HCT116 (cell line): ENCODE measurements at regions not wholly inside any gene's neighbourhood (a gene's known extent, or its start where the extent isn't known, plus 50 kb on each side); places are given as distances from the start of the nearest gene placed in this dataset.

Experiments used
- ATAC-seq: fragments of 200-7000 bp; cut with Tn5 transposase; 2 replicates; pipeline ENCODE4 v1.9.1; 2020; ENCODE audit warnings: mild to moderate bottlenecking, moderate library complexity
- BruUV-seq: library from RNA; stranded (reverse); fragments of 400-500 nt; replicated peaks from 2 replicates; lab custom pipeline; 2021; lab: Mats Ljungman, UMichigan
- CTCF ChIA-PET: fragments of 300-600 bp; sonication (Branson Sonifier 250); formaldehyde crosslinking; loops from one replicate; lab custom pipeline; 2021; ENCODE audit warnings: antibody characterized with exemption; lab: Charles Lee
- POLR2A ChIA-PET: fragments of 300-600, 350-600 bp; sonication (Branson Sonifier 250); formaldehyde crosslinking; loops from one replicate; lab custom pipeline; 2021; ENCODE audit warnings: antibody characterized with exemption; lab: Charles Lee
- RAD21 ChIA-PET, 2 experiments: fragments of 300-600 bp; sonication (Branson Sonifier 250); formaldehyde crosslinking; loops; one replicate each; lab custom pipeline; 2023; ENCODE audit warnings: low total read pairs in 2 of 2; ENCODE audit not compliant: uncharacterized antibody in 2 of 2, unreplicated experiment in 2 of 2, low non-redundant PET in 1 of 2; lab: Charles Lee
- DNase-seq: peaks from one replicate; pipeline ENCODE4 v3.0.0-alpha.2; 2010; ENCODE audit warnings: low read depth, low spot score
- H2AFZ ChIP-seq: fragments of 200-600 bp; shearing (Covaris generic), sonication (generic); 2 replicates; pipeline ENCODE4 v1.6.1; 2017; ENCODE audit warnings: low read depth, mixed run types, mixed read lengths, antibody characterized with exemption, low read length; ENCODE audit not compliant: poor library complexity, severe bottlenecking
- H3K27ac ChIP-seq: 2 replicates; pipeline ENCODE4 v1.5.1; 2012; ENCODE audit warnings: low read depth, low read length
- H3K27me3 ChIP-seq: fragments of 200-600 bp; sonication (generic); 2 replicates; pipeline ENCODE4 v1.6.1; 2016; ENCODE audit warnings: mixed run types, low read length, mixed read lengths; ENCODE audit not compliant: insufficient read depth
- H3K36me3 ChIP-seq, 2 experiments: fragments of 200-500 bp in 1 of 2; fragments of 200-600 bp in 1 of 2; sonication (Bioruptor generic) in 1 of 2; sonication (generic) in 1 of 2; 2 replicates each; pipeline versions ENCODE4 v1.5.1 to v1.6.1; 2014 to 2016; ENCODE audit warnings: low read length in 2 of 2, inconsistent platforms in 1 of 2, mixed read lengths in 1 of 2, mixed run types in 1 of 2; ENCODE audit not compliant: insufficient read depth in 2 of 2, control insufficient read depth in 1 of 2
- H3K4me1 ChIP-seq, 2 experiments: fragments of 200-600 bp in 1 of 2; sonication (generic) in 1 of 2; 2 replicates each; pipeline versions ENCODE4 v1.5.1 to v1.6.1; 2012 to 2017; ENCODE audit warnings: low read length in 2 of 2, inconsistent platforms in 1 of 2, mild to moderate bottlenecking in 1 of 2, mixed read lengths in 1 of 2, mixed run types in 1 of 2, moderate library complexity in 1 of 2; ENCODE audit not compliant: insufficient read depth in 2 of 2, control insufficient read depth in 1 of 2
- H3K4me2 ChIP-seq: fragments of 200-600 bp; sonication (generic); 2 replicates; pipeline ENCODE4 v1.6.1; 2017; ENCODE audit warnings: mixed run types, low read length, mixed read lengths
- H3K4me3 ChIP-seq, 2 experiments: fragments of 200-600 bp in 1 of 2; sonication (generic) in 1 of 2; replicated peaks in 1 of 2; 2 replicates each; pipeline ENCODE4 v1.5.1; 2011 to 2016; ENCODE audit warnings: low read length in 2 of 2, control low read depth in 1 of 2, low read depth in 1 of 2, mild to moderate bottlenecking in 1 of 2, mixed read lengths in 1 of 2, mixed run types in 1 of 2
- H3K79me2 ChIP-seq: fragments of 200-600 bp; sonication (generic); 2 replicates; pipeline ENCODE4 v1.6.1; 2017; ENCODE audit warnings: mild to moderate bottlenecking, mixed run types, low read length, moderate library complexity, mixed read lengths; ENCODE audit not compliant: insufficient read depth
- H3K9ac ChIP-seq: fragments of 200-600 bp; sonication (generic); 2 replicates; pipeline ENCODE4 v1.6.1; 2016; ENCODE audit warnings: low read length, mixed read lengths
- H3K9me2 ChIP-seq: fragments of 200-600 bp; sonication (generic), shearing (Covaris generic); 2 replicates; pipeline ENCODE4 v1.6.1; 2017; ENCODE audit warnings: mixed run types, mild to moderate bottlenecking, moderate library complexity; ENCODE audit not compliant: insufficient read depth
- H3K9me3 ChIP-seq, 2 experiments: fragments of 200-500 bp in 1 of 2; fragments of 200-600 bp in 1 of 2; sonication (Bioruptor generic) in 1 of 2; sonication (generic) in 1 of 2; 2 replicates each; pipeline ENCODE4 v1.6.1; 2014 to 2017; ENCODE audit warnings: low read length in 2 of 2, mixed read lengths in 2 of 2, inconsistent platforms in 1 of 2, low read depth in 1 of 2, mild to moderate bottlenecking in 1 of 2, mixed run types in 1 of 2, moderate library complexity in 1 of 2; ENCODE audit not compliant: control insufficient read depth in 1 of 2, insufficient read depth in 1 of 2
- H4K20me1 ChIP-seq: fragments of 200-600 bp; sonication (generic), shearing (Covaris generic); 2 replicates; pipeline ENCODE4 v1.6.1; 2017; ENCODE audit warnings: mixed run types, mild to moderate bottlenecking, moderate library complexity; ENCODE audit not compliant: insufficient read depth
- CBX3 ChIP-seq: IDR thresholded peaks from 2 replicates; pipeline ENCODE4 v1.6.1; 2012; ENCODE audit warnings: low read depth
- EGR1 ChIP-seq: IDR thresholded peaks from 2 replicates; pipeline ENCODE4 v1.6.1; 2012; ENCODE audit warnings: low read depth
- EZH2 ChIP-seq: fragments of 200-600 bp; sonication (generic); IDR thresholded peaks from 2 replicates; pipeline ENCODE4 v1.6.1; 2017; ENCODE audit warnings: antibody characterized with exemption, mixed run types
- EZH2phosphoT487 ChIP-seq: fragments of 200-600 bp; IDR thresholded peaks from 2 replicates; pipeline ENCODE4 v1.6.1; 2018; ENCODE audit warnings: antibody characterized with exemption, borderline replicate concordance
- JUND ChIP-seq: IDR thresholded peaks from 2 replicates; pipeline ENCODE4 v1.6.1; 2012
- POLR2A ChIP-seq: IDR thresholded peaks from 2 replicates; pipeline ENCODE4 v1.7.0; 2011; ENCODE audit warnings: borderline replicate concordance; ENCODE audit not compliant: insufficient read depth, insufficient read length; ENCODE audit errors: extremely low read depth
- POLR2AphosphoS5 ChIP-seq: IDR thresholded peaks from 2 replicates; pipeline ENCODE4 v1.6.1; 2011; ENCODE audit warnings: mild to moderate bottlenecking, low read depth, low read length, moderate library complexity
- SIN3A ChIP-seq: IDR thresholded peaks from 2 replicates; pipeline ENCODE4 v1.6.1; 2012; ENCODE audit warnings: low read depth
- YY1 ChIP-seq: IDR thresholded peaks from 2 replicates; pipeline ENCODE4 v1.6.1; 2011; ENCODE audit warnings: low read length, low read depth, moderate library complexity, mild to moderate bottlenecking; ENCODE audit not compliant: insufficient replicate concordance; ENCODE audit errors: extremely low read depth
- ZFX ChIP-seq: fragments of 450-650 bp; IDR thresholded peaks from 2 replicates; pipeline ENCODE4 v1.6.1; 2017
- intact Hi-C: fragments of 100-400 bp; cut with micrococcal nuclease; formaldehyde crosslinking; loops from 2 replicates; pipeline ENCODE4 v1.10.0; 2022
- TF ChIP-seq, protein P1 (sequence below): IDR thresholded peaks from 2 replicates; pipeline ENCODE4 v1.6.1; 2012
- TF ChIP-seq, protein P2 (sequence below), 3 experiments: fragments of 200-600 bp in 1 of 3; sonication (generic) in 1 of 3; IDR thresholded peaks in 2 of 3; conservative IDR thresholded peaks in 1 of 3; 2 replicates each; pipeline ENCODE4 v1.5.1; 2012 to 2017; ENCODE audit warnings: low read depth in 2 of 3, low read length in 2 of 3, antibody characterized with exemption in 1 of 3, borderline replicate concordance in 1 of 3, control low read depth in 1 of 3, mild to moderate bottlenecking in 1 of 3, mixed read lengths in 1 of 3, mixed run types in 1 of 3, moderate library complexity in 1 of 3; ENCODE audit not compliant: insufficient read depth in 1 of 3

DNA sequence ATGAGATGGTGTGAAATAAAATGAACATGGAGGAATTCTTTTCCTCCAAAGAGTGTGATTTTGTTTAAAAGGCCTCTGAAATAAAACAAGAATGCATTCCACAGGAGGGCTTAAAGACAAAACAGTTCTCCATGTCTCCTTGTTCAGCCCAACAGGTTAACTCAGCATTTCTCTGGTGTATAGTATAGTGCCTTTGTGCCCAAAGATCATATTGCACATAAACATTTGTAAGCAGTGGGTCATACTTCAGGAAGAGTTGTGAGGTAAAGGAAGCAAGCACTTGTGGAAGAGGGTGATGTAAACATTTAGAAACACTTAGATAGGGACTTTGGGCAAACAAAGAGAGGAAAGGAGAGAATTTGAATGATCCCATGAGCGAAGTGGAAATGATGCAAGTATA is 433.9 kb downstream of the SIPA1L2 start:
- Histone ChIP-seq H3K4me1 (no peaks in the 10 kb centered on the region), H3K27me3 (no peaks in the 10 kb centered on the region), H3K79me2 (no peaks in the 10 kb centered on the region), H2AFZ (no peak overlapping the region)
- RAD21 ChIA-PET, result no interaction called here
- TF ChIP-seq YY1 (no peak), EZH2 (no peak)
- TF ChIP-seq, all 23 proteins: peak for 0
- H3K4me2 ChIP-seq, result no peak overlapping the region
- intact Hi-C loops, result no loop called here
- no peaks in the 10 kb centered on the region for H3K9me2 ChIP-seq
- ChIA-PET CTCF (no interaction called here), POLR2A (no interaction called here)
- no peak overlapping the region for H3K9ac ChIP-seq
- DNase-seq (no peak), ATAC-seq (no peak)
- H3K27ac ChIP-seq, result no peak overlapping the region
- BruUV-seq, result no TSS peak
- no peaks in the 10 kb centered on the region for H3K9me3 ChIP-seq
- no peaks in the 10 kb centered on the region for H4K20me1 ChIP-seq
- no peaks in the 10 kb centered on the region for H3K36me3 ChIP-seq
- no peak overlapping the region for H3K4me3 ChIP-seq

DNA sequence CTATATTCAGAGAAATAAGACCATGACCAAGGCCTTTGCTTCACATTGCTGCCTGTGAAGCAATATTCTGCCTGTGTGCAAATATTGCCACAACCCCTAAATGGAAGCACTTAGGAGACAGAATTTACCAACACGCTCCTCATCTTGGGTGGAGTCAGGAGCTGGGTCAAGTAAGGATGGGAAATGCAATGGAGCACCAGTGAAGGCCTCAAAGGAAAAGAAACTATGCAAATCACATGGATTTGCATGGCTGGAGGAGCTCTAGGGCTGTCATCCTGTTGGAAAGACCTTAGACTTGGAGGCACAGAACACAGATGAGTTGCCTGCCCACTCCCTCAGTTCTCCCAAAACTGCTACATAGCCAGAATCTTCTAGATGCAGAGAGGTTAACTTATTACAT is 435.5 kb downstream of the SIPA1L2 start:
- Histone ChIP-seq H3K4me1 (no peaks in the 10 kb centered on the region), H3K27ac (no peak overlapping the region), H3K27me3 (no peaks in the 10 kb centered on the region), H3K4me2 (no peak overlapping the region), H3K79me2 (no peaks in the 10 kb centered on the region), H3K9me2 (no peaks in the 10 kb centered on the region), H3K9me3 (no peaks in the 10 kb centered on the region), H2AFZ (no peak overlapping the region), H3K9ac (no peak overlapping the region), H3K36me3 (no peaks in the 10 kb centered on the region), H3K4me3 (no peak overlapping the region), H4K20me1 (no peaks in the 10 kb centered on the region)
- intact Hi-C loops, result no loop called here
- RAD21 ChIA-PET, result no interaction called here
- CTCF ChIA-PET, result no interaction called here
- ATAC-seq, result no peak
- no TSS peak for BruUV-seq
- TF ChIP-seq POLR2A (no peak), EZH2phosphoT487 (no peak), CBX3 (no peak), EGR1 (no peak), SIN3A (no peak), EZH2 (no peak), POLR2AphosphoS5 (no peak), ZFX (no peak), JUND (no peak)
- TF ChIP-seq, protein P1, sequence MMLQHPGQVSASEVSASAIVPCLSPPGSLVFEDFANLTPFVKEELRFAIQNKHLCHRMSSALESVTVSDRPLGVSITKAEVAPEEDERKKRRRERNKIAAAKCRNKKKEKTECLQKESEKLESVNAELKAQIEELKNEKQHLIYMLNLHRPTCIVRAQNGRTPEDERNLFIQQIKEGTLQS, result no peak
- TF ChIP-seq, protein P2, sequence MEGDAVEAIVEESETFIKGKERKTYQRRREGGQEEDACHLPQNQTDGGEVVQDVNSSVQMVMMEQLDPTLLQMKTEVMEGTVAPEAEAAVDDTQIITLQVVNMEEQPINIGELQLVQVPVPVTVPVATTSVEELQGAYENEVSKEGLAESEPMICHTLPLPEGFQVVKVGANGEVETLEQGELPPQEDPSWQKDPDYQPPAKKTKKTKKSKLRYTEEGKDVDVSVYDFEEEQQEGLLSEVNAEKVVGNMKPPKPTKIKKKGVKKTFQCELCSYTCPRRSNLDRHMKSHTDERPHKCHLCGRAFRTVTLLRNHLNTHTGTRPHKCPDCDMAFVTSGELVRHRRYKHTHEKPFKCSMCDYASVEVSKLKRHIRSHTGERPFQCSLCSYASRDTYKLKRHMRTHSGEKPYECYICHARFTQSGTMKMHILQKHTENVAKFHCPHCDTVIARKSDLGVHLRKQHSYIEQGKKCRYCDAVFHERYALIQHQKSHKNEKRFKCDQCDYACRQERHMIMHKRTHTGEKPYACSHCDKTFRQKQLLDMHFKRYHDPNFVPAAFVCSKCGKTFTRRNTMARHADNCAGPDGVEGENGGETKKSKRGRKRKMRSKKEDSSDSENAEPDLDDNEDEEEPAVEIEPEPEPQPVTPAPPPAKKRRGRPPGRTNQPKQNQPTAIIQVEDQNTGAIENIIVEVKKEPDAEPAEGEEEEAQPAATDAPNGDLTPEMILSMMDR (IDR thresholded peaks at IDR 0.05 in 2 of 3, conservative IDR thresholded peaks at IDR 0.05 in 1 of 3; ENCODE audit: borderline replicate concordance in 1 of 3, insufficient read depth in 1 of 3, low read depth in 2 of 3, low read length in 2 of 3), result no peak
- no peak for DNase-seq
- POLR2A ChIA-PET, result no interaction called here
